HG03460 (cell line): ENCODE measurements at regions not wholly inside any gene's neighbourhood (a gene's known extent, or its start where the extent isn't known, plus 50 kb on each side); places are given as distances from the start of the nearest gene placed in this dataset.

Experiments
- ATAC-seq: cut with Tn5 transposase; IDR thresholded peaks from one replicate; pipeline ENCODE4 v1.9.1; 2021; ENCODE audit not compliant: unreplicated experiment

DNA sequence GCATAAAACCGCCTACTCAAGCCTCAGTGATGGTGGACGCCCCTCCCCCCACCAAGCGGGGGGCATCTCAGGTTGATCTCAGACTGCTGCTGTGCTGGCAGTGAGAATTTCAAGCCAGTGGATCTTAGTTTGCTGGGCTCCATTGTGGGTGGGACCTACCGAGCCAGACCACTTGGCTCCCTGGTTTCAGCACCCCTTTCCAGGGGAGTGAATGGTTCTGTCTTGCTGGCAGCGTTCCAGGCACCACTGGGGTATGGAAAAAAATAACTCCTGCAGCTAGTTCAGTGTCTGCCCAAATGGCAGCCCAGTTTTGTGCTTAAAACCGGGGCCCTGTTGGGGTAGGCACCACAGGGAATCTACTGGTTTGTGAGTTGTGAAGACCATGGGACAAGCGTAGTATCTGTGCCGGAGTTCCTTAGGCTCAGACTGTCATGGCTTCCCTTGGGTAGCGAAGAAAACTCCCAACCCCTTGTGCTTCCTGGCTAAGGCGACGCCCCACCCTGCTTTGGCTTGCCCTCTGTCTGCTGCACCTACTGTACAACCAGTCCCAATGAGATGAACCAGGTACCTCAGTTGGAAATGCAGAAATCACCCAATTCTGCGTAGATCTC, 1334.5 kb upstream of the ADGRB3 start:
- ATAC-seq: no peak

- ATAC-seq: no peak
Measured at GRCh38 chr6:67292169-67292568, 1342.9 kb upstream of the ADGRB3 start.

DNA sequence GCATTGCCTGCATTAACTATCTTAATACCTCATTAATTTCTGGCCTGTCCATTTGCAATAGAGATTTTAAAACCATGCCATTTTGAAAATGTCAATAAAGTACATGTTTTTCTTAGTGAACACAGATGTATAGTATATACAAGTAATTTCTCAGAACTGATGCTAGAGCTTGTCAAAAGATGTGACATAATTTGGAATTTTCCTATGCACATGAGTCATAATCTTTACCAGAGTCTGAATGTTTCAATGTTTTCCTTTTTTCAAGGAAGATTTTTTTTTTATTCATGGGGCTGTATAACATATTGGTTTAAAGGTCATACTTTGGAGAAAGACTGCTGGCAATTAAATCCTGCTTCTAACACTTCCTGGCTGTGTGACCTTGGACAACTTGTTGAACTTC, 1347.5 kb upstream of the ADGRB3 start:
- ATAC-seq: no peak

DNA sequence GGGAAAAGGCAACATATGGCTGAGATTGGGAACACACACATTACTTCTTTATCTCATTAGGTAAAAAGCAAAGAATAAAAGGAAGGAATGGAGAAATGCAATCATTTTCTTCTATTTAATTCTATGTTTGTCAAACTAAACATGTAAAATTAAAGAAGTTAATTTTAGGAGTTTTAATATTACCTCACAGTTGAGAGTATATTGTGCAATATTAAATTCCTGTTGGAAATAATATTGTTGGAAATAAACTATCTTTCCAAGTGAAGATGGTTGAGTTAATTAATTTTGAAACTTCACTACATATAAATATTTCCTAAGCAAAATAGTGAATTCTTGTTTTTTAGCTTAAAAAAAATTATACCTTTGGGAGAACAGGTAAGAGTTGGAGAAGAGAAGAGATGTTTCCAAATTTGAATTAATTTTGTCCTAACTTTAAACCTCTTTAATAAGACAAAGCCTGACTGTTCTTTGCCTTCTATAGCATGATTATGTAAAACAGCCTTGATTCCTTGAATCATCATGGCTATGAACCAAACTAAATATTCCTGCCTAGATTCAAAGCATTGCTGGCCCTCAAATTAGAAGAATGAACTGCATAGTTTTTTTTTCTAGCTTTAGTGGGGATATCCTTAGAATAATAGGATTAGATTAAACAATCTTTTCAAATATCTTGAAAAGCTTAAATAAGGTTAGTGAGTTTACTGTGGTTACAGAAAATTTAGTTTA, 1349.1 kb upstream of the ADGRB3 start:
- ATAC-seq: no peak

GRCh38 chr6:67277312-67277711, 1357.8 kb upstream of the ADGRB3 start:
- no peak for ATAC-seq

DNA sequence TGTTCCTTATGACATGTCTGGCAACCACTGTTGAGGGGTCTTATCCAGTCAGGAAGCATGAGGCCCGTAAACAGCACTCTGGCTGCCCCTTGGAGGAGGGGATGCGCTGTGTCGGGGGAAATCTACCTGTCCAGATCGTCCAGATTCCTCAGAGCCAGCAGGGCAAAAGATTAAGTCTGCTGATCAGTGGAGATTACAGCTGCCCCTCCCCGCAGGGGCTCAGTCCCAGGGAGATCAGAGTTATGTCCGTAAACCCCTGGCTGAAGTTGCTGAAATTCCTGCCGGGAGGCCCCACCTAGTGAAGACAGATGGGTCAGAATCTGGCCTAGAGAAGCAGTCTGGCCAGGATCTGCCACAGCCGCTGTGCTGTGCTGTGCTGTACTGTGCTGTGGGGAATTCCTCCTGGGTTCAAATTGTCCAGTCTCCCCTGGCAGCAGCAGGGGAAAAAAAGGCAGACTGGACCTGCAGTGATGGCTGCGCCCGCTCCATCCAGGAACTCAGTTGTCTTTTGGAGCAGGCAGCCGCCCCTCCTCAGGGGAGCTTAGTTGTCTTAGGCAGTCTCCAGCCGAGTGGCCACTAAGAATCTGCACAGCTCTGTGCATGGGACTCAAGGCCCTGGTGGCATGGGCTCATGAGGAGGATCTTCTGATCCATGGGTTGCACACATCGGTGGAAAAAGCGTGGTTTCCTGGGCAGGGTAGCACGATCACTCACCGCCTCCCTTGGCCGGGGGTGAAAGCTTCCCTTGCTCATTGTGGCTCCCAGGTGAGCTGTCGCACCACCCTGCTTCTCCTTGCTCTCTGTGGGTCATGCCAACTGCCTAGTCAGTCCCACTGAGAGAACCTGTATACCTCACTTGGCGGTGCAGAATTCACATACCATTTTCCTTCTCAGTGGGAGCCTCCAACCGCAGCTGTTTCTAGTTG, 1368.8 kb upstream of the ADGRB3 start:
- ATAC-seq: no peak

DNA sequence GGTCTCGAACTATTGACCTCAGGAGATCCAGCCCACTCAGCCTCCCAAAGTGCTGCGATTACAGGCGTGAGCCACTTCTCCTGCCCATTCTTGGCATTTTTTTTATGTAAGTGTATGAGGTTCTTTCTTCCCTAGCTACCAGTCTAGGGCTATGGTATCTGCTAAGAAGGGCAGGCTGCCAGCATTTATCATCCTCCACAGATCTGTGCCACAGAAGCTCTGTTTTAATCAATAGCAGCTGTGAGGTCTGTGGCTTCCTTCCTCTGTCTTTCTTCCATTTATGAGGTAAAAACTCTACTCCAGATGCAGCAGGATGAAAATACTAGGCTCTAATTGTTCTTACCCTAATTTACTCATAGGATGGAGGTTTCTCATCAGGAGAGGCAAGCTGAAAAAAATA, 1382.4 kb upstream of the ADGRB3 start:
- no peak for ATAC-seq

GRCh38 chr6:67248077-67248476, 1387.0 kb upstream of the ADGRB3 start:
- ATAC-seq: no peak

DNA sequence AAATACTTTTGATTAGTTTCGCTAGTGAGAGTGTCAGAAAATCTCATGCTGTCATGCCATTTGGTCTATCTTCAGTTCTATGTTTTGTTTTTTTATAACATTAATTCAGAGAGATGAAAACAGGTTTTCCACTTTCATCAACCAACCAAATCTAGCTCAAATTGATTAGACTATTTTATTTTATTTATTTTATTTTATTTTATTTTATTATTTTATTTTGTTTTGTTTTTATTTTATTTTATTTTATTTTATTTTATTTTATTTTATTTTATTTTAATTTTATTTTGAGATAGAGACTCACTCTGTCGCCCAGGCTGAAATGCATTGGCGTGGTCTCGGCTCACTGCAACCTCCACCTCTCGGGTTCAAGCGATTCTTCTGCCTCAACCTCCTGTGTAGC, 1391.0 kb upstream of the ADGRB3 start:
- no peak for ATAC-seq

DNA sequence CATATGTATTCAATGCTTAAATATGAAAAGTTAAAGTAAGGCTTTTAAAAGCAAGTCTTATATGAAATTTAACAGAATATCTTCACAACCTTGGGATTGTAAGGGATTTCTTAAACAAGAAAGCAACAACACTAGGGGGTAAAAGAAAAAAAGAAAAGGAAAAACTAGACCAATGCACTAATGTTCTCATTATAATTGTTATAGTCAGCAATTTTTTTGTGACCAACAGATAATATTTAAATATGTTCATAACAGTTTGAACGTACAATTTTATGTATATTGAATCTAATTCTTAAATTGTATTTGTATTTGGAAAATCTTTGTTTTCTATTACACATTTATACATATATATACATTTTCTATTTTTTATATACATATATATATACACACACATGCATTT, 1397.8 kb upstream of the ADGRB3 start:
- ATAC-seq: no peak

DNA sequence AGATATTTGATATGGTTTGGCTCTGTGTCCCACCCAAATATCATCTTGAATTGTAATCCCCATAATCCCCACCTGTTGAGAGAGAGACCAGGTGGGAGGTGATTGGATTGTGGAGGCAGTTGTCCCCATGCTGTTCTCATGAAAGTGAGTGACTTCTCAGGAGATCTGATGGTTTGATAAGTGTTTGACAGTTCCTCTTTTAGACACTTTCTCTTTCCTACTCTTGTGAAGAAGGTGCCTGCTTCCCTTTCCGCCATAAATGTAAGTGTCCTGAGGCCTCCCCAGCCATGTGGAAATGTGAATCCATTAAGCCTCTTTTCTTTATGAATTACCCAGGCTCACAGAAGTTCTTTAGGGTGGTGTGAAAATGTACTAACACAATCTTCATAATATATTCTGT, 1404.0 kb upstream of the ADGRB3 start:
- no peak for ATAC-seq

DNA sequence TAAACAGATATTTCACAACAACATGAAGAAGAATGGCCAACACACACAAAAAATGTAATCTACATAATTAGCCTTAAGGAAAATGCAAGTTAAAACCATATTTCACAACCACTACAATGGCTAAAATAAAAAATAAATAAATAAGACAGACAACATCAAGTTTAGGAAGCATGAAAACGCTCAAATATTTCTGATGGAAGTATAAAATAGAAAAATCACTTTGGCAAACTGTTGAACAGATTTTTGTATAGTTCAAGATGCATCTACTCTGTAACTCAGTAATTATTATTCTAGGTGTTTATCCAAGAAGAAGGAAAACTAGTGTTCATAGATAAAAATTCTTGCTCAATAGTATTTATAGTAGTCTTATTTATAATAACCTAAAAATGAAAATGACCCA, 1410.1 kb upstream of the ADGRB3 start:
- no peak for ATAC-seq

GRCh38 chr6:67221226-67221625, 1413.9 kb upstream of the ADGRB3 start:
- ATAC-seq: no peak

GRCh38 chr6:67219346-67219745, 1415.7 kb upstream of the ADGRB3 start:
- no peak for ATAC-seq

DNA sequence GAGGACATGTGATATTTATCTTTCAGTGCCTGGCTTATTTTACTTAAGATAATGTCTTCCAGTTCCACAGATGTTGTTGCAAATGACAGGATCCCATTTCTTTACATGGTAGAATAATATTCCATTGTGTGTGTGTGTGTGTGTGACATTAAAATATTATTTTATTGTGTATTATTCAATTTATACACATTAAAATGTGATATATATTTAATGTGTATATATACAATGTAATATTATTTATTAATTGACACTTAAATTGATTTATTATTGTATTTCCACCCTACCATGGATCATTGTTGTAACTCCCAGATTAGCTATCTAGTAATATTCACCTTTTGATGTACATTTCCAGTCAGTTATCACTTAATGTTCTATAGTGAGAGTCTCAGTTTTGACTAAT, 1422.5 kb upstream of the ADGRB3 start:
- no peak for ATAC-seq

GRCh38 chr6:67210450-67210849, 1424.6 kb upstream of the ADGRB3 start:
- no peak for ATAC-seq

GRCh38 chr6:67201563-67201962, 1433.5 kb upstream of the ADGRB3 start:
- ATAC-seq: no peak

DNA sequence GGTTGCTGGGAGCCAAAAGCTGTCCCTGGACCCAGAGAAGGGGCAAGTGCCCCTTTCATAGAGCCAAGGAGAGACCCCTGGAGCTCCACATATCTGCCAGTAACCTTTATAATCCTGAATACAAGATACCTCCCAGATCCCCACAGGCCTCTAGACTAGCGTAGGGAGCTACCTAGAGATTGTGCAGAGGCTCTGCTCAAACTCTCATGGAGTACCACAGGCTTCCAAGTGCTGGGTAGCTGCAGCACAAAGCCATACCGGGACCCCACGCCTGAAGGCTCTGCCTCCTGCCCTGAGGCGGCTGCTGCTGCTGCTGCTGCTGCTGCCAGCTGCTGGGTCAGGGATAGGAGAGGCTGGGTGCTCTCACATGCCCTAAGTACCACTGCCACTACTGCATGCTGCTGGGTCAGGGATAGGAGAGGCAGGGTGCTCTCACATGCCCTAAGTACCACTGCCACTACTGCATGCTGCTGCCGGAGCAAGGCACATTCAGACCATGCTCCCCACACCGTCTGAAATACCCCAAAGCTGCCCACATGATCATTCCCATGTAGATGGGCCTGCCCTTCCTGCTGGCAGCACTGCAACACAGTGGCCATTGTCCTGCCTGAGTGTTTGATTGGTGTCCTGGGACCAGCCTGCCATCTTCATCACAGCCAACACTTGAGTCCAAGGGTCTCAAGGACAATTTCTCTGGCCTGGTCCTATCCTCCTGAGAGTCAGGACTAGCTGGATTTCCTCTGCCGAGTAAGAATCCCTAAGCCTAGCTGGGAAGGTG, 1434.3 kb upstream of the ADGRB3 start:
- no peak for ATAC-seq

DNA sequence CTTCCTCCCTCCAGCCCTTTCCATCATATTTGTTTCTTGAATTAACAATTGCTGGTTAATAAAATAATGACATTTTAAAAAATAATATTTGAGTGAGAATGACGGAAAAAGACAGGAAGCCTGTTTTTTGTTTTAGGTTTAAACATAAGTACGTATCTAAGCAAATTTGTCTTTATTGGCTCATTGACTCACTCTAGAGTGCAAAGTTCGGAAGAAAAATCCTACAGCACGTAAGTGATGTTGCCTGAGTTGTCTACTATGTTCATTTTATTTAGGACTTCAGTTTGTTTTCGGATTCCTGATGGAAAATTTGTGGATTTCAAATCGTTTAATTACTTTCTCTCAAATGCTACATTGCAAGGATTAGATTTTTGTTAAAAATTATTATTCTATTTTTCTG, 1435.7 kb upstream of the ADGRB3 start:
- no peak for ATAC-seq

- ATAC-seq: no peak
Measured at GRCh38 chr6:67190733-67191132, 1444.3 kb upstream of the ADGRB3 start.

GRCh38 chr6:67184405-67184804, 1450.7 kb upstream of the ADGRB3 start:
- ATAC-seq: no peak
